PC-3 (cell line): ENCODE measurements at regions not wholly inside any gene's neighbourhood (a gene's known extent, or its start where the extent isn't known, plus 50 kb on each side); places are given as distances from the start of the nearest gene placed in this dataset.

Experiments used
- EZH2 ChIP-seq: fragments of 300-600 bp; sonication (generic); IDR thresholded peaks from one replicate; pipeline ENCODE4 v1.6.1; 2017; ENCODE audit warnings: antibody characterized with exemption, mild to moderate bottlenecking, low read length; ENCODE audit not compliant: unreplicated experiment
- EZH2phosphoT487 ChIP-seq: fragments of 300-600 bp; sonication (generic); IDR thresholded peaks from 2 replicates; pipeline ENCODE4 v1.6.1; 2018; ENCODE audit warnings: mild to moderate bottlenecking, antibody characterized with exemption, low read length, borderline replicate concordance
- TF ChIP-seq, protein P1 (sequence below): fragments of 300-600 bp; sonication (generic); conservative IDR thresholded peaks from 2 replicates; pipeline ENCODE4 v1.5.1; 2017; ENCODE audit warnings: antibody characterized with exemption, low read depth, mild to moderate bottlenecking, low read length

DNA sequence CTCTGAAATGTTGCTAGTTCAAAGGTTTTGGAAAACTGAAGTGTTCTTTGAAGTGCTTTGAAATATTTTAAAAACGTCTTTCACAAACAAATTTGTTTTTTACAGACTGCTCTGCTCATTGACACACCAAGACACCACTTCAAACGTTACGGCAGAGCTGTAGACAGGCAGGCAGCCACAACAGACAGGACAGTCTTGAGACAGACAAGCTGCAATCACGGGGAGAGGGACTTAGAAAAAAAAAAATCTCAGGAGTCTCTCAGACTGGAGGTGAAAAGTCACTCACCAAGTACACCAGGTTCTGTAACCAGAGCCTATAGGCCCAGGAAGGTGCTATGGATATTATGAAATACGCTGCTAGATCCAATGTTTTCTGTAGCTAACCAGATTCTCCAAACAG, 135.4 kb downstream of the ISL1 start:
- TF ChIP-seq, protein P1, sequence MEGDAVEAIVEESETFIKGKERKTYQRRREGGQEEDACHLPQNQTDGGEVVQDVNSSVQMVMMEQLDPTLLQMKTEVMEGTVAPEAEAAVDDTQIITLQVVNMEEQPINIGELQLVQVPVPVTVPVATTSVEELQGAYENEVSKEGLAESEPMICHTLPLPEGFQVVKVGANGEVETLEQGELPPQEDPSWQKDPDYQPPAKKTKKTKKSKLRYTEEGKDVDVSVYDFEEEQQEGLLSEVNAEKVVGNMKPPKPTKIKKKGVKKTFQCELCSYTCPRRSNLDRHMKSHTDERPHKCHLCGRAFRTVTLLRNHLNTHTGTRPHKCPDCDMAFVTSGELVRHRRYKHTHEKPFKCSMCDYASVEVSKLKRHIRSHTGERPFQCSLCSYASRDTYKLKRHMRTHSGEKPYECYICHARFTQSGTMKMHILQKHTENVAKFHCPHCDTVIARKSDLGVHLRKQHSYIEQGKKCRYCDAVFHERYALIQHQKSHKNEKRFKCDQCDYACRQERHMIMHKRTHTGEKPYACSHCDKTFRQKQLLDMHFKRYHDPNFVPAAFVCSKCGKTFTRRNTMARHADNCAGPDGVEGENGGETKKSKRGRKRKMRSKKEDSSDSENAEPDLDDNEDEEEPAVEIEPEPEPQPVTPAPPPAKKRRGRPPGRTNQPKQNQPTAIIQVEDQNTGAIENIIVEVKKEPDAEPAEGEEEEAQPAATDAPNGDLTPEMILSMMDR = no peak
- TF ChIP-seq EZH2 = no peak
- no peak for TF ChIP-seq EZH2phosphoT487
